ENCODE measurements at regions not wholly inside any gene's neighbourhood (a gene's known extent, or its start where the extent isn't known, plus 50 kb on each side); places are given as distances from the start of the nearest gene placed in this dataset.
A peak's percentile ranks its signal among the peaks of the same experiment; 100 is the strongest.

DNA sequence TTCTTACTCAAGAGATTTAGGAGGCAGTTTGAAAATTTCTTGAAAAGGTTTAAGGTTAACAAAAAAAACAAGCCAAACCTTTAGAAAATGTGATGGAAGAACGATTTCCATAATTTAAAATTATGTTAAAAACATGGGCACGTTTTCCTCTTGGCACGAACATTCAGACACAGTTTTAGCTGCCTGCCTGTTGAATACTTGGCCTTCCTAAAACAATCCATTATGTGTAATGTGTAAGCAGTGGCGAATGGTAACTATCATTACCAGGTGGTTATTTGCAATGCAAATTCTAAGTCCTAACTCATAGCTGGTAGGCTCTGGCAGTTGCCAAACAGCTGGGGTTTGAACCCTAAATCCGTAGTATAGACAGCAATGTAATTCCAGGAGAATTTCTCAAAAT, 1425.7 kb upstream of the SLC10A2 start:
- Histone ChIP-seq H3K27ac (no peak overlapping the region), H3K4me3 (ENCODE audit: low read depth, low read length) (no peak overlapping the region), H3K27me3 (replicated peaks) (no peaks in the 10 kb centered on the region), H3K36me3 (replicated peaks) (no peaks in the 10 kb centered on the region)
- no peak for DNase-seq
- in situ Hi-C loops (cut with HindIII; ENCODE audit: low pct_ligation_motif_present, low sequenced_read_pairs): no loop called here
- TF ChIP-seq, protein P1, sequence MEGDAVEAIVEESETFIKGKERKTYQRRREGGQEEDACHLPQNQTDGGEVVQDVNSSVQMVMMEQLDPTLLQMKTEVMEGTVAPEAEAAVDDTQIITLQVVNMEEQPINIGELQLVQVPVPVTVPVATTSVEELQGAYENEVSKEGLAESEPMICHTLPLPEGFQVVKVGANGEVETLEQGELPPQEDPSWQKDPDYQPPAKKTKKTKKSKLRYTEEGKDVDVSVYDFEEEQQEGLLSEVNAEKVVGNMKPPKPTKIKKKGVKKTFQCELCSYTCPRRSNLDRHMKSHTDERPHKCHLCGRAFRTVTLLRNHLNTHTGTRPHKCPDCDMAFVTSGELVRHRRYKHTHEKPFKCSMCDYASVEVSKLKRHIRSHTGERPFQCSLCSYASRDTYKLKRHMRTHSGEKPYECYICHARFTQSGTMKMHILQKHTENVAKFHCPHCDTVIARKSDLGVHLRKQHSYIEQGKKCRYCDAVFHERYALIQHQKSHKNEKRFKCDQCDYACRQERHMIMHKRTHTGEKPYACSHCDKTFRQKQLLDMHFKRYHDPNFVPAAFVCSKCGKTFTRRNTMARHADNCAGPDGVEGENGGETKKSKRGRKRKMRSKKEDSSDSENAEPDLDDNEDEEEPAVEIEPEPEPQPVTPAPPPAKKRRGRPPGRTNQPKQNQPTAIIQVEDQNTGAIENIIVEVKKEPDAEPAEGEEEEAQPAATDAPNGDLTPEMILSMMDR (IDR thresholded peaks at IDR 0.05; ENCODE audit: low read depth, low read length, missing control alignments): no peak

DNA sequence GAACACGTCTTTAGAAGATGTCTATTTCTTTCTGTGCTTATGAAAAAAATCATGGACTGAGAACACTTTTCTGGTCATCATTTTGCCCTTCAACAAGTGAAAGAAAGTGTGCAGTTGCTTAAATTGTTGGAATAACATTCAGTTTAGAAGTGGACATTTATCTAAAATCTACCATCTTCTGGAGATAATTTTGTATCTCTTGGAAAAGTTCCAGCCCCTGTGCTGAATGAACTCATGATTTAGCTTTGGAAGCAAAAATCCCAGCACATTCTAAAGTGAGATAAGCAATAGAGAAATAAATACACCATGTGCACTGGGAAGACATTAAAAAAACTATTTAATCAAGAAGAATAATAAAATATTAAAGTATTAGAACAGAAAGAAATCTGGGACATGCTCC, 1420.8 kb upstream of the SLC10A2 start:
- DNase-seq: peak; percentile 83
- TF ChIP-seq, protein P1 (IDR thresholded peaks at IDR 0.05; ENCODE audit: low read depth, low read length, missing control alignments): no peak
- peak overlapping the region; percentile 76 for H3K27ac ChIP-seq
- in situ Hi-C loops (cut with HindIII; ENCODE audit: low pct_ligation_motif_present, low sequenced_read_pairs): no loop called here
- no peak overlapping the region for H3K4me3 ChIP-seq (ENCODE audit: low read depth, low read length)
- H3K36me3 ChIP-seq (replicated peaks): no peaks in the 10 kb centered on the region
- H3K27me3 ChIP-seq (replicated peaks): no peaks in the 10 kb centered on the region

DNA sequence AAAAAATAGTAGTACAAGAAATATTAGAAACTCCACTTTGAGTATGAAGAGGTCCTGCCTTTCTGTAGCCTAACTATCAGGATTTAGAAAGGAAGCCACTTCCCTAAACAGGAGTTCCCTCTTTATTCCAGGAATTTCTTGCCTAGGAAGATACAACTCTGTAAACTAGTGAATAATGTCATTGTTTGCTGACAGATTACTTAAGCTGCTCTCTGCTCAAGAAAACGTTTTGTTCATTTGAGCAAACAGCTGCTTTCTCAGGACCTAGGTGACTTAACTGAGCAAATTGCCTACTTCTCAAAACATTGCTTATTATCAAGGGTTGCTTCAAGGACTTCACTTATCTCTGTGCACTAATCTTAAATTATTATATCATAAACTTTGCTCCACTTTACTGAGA, 1419.4 kb upstream of the SLC10A2 start:
- TF ChIP-seq, protein P1 (IDR thresholded peaks at IDR 0.05; ENCODE audit: low read depth, low read length, missing control alignments): no peak
- in situ Hi-C loops (cut with HindIII; ENCODE audit: low pct_ligation_motif_present, low sequenced_read_pairs): no loop called here
- Histone ChIP-seq H3K4me3 (ENCODE audit: low read depth, low read length) (no peak overlapping the region), H3K27me3 (replicated peaks) (no peaks in the 10 kb centered on the region), H3K36me3 (replicated peaks) (no peaks in the 10 kb centered on the region), H3K27ac (no peak overlapping the region)
- no peak for DNase-seq

DNA sequence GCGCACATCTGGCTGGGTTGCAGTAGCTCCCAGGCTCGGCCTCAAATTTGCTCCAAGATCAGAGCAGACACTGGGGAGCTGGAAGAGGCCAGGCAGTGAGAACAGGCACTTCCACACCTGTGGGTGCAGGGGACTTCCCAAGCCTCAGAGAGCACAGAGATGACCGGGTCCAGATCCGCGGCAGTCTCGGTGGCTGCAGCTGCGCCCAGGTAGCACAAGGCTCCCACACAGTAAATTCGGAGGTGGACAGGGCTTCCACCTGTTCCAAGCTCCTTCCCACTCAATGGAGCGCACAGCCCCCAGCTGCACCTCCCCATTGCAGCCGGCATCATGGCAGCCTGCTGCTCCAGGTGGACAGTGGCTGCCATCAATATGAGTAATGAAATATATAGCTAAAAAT, 1417.4 kb upstream of the SLC10A2 start:
- Histone ChIP-seq H3K27me3 (replicated peaks) (no peaks in the 10 kb centered on the region), H3K27ac (no peak overlapping the region), H3K4me3 (ENCODE audit: low read depth, low read length) (no peak overlapping the region), H3K36me3 (replicated peaks) (no peaks in the 10 kb centered on the region)
- DNase-seq: no peak
- in situ Hi-C loops (cut with HindIII; ENCODE audit: low pct_ligation_motif_present, low sequenced_read_pairs): no loop called here
- TF ChIP-seq, protein P1 (IDR thresholded peaks at IDR 0.05; ENCODE audit: low read depth, low read length, missing control alignments): no peak

DNA sequence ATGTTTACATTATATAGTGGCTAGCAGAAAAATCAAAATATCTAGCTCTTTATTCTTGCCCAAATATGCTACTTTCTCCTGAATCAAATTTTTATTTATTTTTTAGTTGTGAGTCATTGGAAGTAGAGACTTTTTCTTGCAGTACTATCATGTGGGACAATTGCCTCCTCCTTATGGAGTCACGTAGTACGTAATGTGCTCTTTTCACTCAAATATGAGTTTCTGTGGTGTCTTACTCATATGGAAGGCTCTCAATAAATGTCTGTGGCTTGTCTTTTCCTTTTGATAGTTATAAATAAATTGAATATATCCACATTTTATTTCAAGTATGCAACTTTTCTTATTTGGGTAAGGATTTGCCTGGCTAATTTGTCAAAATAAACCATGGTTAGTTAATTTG, 1411.0 kb upstream of the SLC10A2 start:
- H3K36me3 ChIP-seq (replicated peaks): no peaks in the 10 kb centered on the region
- in situ Hi-C loops (cut with HindIII; ENCODE audit: low pct_ligation_motif_present, low sequenced_read_pairs): no loop called here
- TF ChIP-seq, protein P1 (IDR thresholded peaks at IDR 0.05; ENCODE audit: low read depth, low read length, missing control alignments): no peak

DNA sequence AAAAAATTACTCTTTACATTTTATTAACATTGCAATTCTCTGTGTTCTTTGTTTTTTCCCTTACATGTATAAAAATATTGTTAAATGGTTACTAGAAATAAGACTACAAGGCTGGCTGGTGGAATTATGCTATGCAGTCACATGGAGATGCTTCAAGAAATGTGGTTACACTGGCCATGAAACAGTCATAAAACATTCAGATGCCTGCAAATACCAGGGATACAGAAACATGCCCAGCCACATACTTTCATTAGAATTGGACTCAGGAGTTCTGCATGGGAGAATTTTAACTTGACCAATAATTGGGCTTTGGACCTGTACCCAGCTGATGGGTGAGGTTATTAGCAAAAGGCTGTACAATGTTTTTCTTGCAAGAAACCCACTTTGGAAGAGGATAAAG, 1407.7 kb upstream of the SLC10A2 start:
- H3K27ac ChIP-seq: no peak overlapping the region
- in situ Hi-C loops (cut with HindIII; ENCODE audit: low pct_ligation_motif_present, low sequenced_read_pairs): no loop called here

More for the DNA sequence above, 1411.0 kb upstream of the SLC10A2 start:
- Histone ChIP-seq H3K27me3 (replicated peaks) (no peaks in the 10 kb centered on the region), H3K4me3 (ENCODE audit: low read depth, low read length) (no peak overlapping the region), H3K27ac (peak overlapping the region; percentile 56)
- peak; percentile 80 for DNase-seq

More for the DNA sequence above, 1407.7 kb upstream of the SLC10A2 start:
- Histone ChIP-seq H3K27me3 (replicated peaks) (no peaks in the 10 kb centered on the region), H3K36me3 (replicated peaks) (no peaks in the 10 kb centered on the region), H3K4me3 (ENCODE audit: low read depth, low read length) (no peak overlapping the region)
- peak; percentile 22 for DNase-seq
- TF ChIP-seq, protein P1 (IDR thresholded peaks at IDR 0.05; ENCODE audit: low read depth, low read length, missing control alignments): no peak

Measured in brain microvascular endothelial cell (primary cell).